ENCODE measurements at regions not wholly inside any gene's neighbourhood (a gene's known extent, or its start where the extent isn't known, plus 50 kb on each side); places are given as distances from the start of the nearest gene placed in this dataset.

DNA sequence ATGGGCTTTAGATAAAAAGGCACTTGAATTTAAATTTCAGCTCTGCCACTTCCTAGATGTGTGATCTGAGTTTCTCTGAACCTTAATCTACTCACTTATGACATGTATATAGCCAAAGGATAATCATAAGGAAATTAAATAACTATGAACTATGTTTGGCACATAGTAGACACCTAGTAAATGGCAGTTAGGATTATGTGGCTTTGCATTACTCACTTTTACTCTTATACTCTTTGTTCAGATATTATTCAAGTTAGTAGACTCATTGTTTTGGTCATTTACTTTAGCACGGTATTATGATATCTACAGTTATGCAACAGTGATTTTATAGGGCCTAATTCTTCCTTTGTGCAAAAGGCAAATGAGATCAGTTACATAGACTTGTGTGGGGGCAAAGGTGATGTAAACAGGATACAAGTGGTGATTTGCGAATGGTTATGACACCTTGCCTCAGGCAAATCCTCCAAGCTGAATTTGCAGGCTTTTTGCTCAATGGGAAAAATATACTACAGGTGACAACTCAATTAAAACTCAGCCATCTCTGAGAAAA, 297.2 kb upstream of the PBX1 start:
- no peak for DNase-seq
- no peak overlapping the region for H3K4me3 ChIP-seq
- intact Hi-C loops (cut with micrococcal nuclease), result no loop called here
- no peak overlapping the region for H3K27ac ChIP-seq (replicated peaks)
- H3K4me1 ChIP-seq, result no peaks in the 10 kb centered on the region
- H3K36me3 ChIP-seq, result no peaks in the 10 kb centered on the region
- H3K27me3 ChIP-seq (ENCODE audit: low read depth), result no peaks in the 10 kb centered on the region
- H3K9me3 ChIP-seq (replicated peaks), result no peaks in the 10 kb centered on the region
- TF ChIP-seq, protein P1, sequence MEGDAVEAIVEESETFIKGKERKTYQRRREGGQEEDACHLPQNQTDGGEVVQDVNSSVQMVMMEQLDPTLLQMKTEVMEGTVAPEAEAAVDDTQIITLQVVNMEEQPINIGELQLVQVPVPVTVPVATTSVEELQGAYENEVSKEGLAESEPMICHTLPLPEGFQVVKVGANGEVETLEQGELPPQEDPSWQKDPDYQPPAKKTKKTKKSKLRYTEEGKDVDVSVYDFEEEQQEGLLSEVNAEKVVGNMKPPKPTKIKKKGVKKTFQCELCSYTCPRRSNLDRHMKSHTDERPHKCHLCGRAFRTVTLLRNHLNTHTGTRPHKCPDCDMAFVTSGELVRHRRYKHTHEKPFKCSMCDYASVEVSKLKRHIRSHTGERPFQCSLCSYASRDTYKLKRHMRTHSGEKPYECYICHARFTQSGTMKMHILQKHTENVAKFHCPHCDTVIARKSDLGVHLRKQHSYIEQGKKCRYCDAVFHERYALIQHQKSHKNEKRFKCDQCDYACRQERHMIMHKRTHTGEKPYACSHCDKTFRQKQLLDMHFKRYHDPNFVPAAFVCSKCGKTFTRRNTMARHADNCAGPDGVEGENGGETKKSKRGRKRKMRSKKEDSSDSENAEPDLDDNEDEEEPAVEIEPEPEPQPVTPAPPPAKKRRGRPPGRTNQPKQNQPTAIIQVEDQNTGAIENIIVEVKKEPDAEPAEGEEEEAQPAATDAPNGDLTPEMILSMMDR (IDR thresholded peaks at IDR 0.05; ENCODE audit: borderline replicate concordance), result no peak

- DNase-seq, result no peak
- Histone ChIP-seq H3K4me1 (no peaks in the 10 kb centered on the region), H3K36me3 (no peaks in the 10 kb centered on the region), H3K27me3 (ENCODE audit: low read depth) (no peaks in the 10 kb centered on the region), H3K9me3 (replicated peaks) (no peaks in the 10 kb centered on the region), H3K4me3 (no peak overlapping the region), H3K27ac (replicated peaks) (no peak overlapping the region)
- intact Hi-C loops (cut with micrococcal nuclease), result no loop called here
- TF ChIP-seq, protein P1 (IDR thresholded peaks at IDR 0.05; ENCODE audit: borderline replicate concordance), result no peak
These were observed 295.4 kb upstream of the PBX1 start for GRCh38 chr1:164263540-164263939.

DNA sequence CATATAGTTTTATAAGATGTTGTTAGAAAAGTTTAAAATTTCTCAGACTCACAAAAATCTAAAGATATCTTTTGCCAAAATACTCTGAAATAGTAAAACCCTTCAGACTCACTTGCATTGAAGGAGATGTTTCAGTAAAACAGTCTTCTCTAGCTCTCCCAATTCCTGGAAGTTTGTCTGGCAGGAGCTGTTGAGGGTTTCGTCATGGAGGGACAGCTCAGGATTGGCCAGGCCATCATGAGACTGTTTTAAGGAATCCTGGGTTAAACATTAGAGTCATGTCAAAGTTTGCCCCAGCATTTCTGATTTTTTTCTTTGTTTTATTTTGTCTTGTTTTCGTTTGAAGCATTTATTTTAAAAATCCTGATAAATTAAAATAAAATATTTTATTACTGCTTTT, 293.8 kb upstream of the PBX1 start:
- Histone ChIP-seq H3K9me3 (replicated peaks) (no peaks in the 10 kb centered on the region), H3K36me3 (no peaks in the 10 kb centered on the region), H3K4me1 (no peaks in the 10 kb centered on the region), H3K27me3 (ENCODE audit: low read depth) (no peaks in the 10 kb centered on the region), H3K4me3 (no peak overlapping the region), H3K27ac (replicated peaks) (no peak overlapping the region)
- DNase-seq, result no peak
- intact Hi-C loops (cut with micrococcal nuclease), result no loop called here
- TF ChIP-seq, protein P1 (IDR thresholded peaks at IDR 0.05; ENCODE audit: borderline replicate concordance), result no peak

DNA sequence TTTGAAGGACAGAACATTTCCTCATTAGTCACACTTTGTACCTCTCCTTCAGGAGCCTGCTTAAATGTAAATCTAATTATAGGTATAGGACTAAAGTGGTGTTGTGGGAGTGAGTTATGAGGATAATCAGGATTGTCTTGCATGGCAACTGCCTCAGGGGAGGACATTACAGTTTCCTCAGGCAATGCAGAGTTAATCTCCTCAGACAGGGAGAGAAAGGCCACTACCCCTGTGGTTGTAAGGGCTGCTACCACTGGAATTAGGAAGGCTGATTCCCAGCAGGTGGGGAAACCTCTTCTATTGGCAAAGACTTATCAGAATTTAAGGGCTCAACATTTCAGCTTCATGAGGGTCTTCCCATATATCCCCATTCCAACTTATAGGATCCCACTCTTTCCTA, 286.8 kb upstream of the PBX1 start:
- H3K27me3 ChIP-seq (ENCODE audit: low read depth), result no peaks in the 10 kb centered on the region
- DNase-seq, result no peak
- intact Hi-C loops (cut with micrococcal nuclease), result no loop called here

DNA sequence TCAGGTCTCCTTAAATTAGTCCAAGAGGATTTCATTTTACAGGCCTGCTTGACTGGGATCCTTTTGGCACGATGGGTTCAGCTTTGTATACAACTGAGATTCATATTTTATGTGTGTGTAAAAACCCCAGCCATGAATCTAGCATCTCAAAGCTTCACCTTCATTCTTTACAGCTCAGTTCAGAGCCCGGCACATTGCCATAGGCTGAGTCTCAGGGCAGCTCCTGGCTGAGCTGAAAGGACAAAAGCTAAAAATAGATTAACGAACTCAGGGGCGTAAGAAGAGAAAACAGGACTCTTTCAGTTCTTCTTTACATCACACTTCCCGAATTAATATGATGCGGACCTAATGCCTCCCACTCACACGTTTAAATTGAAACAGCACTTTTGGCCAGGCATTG, 262.8 kb upstream of the PBX1 start:
- intact Hi-C loops (cut with micrococcal nuclease), result no loop called here
- TF ChIP-seq, protein P1 (IDR thresholded peaks at IDR 0.05; ENCODE audit: borderline replicate concordance), result no peak
- no peaks in the 10 kb centered on the region for H3K27me3 ChIP-seq (ENCODE audit: low read depth)
- no peaks in the 10 kb centered on the region for H3K36me3 ChIP-seq
- no peak overlapping the region for H3K4me3 ChIP-seq
- peak; percentile 18 for DNase-seq
- peaks cover 8% of the 10 kb centered on the region for H3K4me1 ChIP-seq
- peaks cover 5% of the 10 kb centered on the region for H3K9me3 ChIP-seq (replicated peaks)
- H3K27ac ChIP-seq (replicated peaks), result no peak overlapping the region

More for the DNA sequence above, 286.8 kb upstream of the PBX1 start:
- Histone ChIP-seq H3K36me3 (no peaks in the 10 kb centered on the region), H3K4me3 (no peak overlapping the region), H3K4me1 (no peaks in the 10 kb centered on the region), H3K27ac (replicated peaks) (no peak overlapping the region), H3K9me3 (replicated peaks) (peaks cover 5% of the 10 kb centered on the region)
- TF ChIP-seq, protein P1 (IDR thresholded peaks at IDR 0.05; ENCODE audit: borderline replicate concordance), result no peak
